Epithelial cell of proximal tubule (primary cell): ENCODE measurements at regions not wholly inside any gene's neighbourhood (a gene's known extent, or its start where the extent isn't known, plus 50 kb on each side); places are given as distances from the start of the nearest gene placed in this dataset.

ENCODE experiments used
- DNase-seq: peaks from one replicate; pipeline ENCODE4 v3.0.0-alpha.2; 2011; ENCODE audit warnings: low read depth
- H3K4me3 ChIP-seq: 2 replicates; pipeline ENCODE4 v1.5.1; 2011; ENCODE audit warnings: low read depth, mild to moderate bottlenecking, low read length
- CTCF ChIP-seq: conservative IDR thresholded peaks from 2 replicates; pipeline ENCODE4 v1.5.1; 2012; ENCODE audit warnings: low read depth, mild to moderate bottlenecking, low read length

- no peak for DNase-seq
- TF ChIP-seq CTCF, result no peak
- H3K4me3 ChIP-seq, result no peak overlapping the region
Measured at GRCh38 chr6:114707081-114707620, 364.3 kb upstream of the HS3ST5 start.

GRCh38 chr6:114690625-114691024 lies 347.8 kb upstream of the HS3ST5 start:
- no peak for TF ChIP-seq CTCF
- H3K4me3 ChIP-seq, result no peak overlapping the region
- DNase-seq, result no peak

- TF ChIP-seq CTCF, result no peak
- DNase-seq, result no peak
- no peak overlapping the region for H3K4me3 ChIP-seq
Measured at GRCh38 chr6:114659513-114659912, 316.7 kb upstream of the HS3ST5 start.

GRCh38 chr6:114651611-114652010 lies 308.8 kb upstream of the HS3ST5 start:
- TF ChIP-seq CTCF, result no peak

GRCh38 chr6:114650891-114651290 lies 308.1 kb upstream of the HS3ST5 start:
- no peak for DNase-seq
- TF ChIP-seq CTCF, result no peak
- no peak overlapping the region for H3K4me3 ChIP-seq

More at GRCh38 chr6:114651611-114652010, 308.8 kb upstream of the HS3ST5 start:
- DNase-seq, result no peak
- H3K4me3 ChIP-seq, result no peak overlapping the region

GRCh38 chr6:114649298-114649697 lies 306.5 kb upstream of the HS3ST5 start:
- TF ChIP-seq CTCF, result no peak
- H3K4me3 ChIP-seq, result no peak overlapping the region
- no peak for DNase-seq

- no peak overlapping the region for H3K4me3 ChIP-seq
- no peak for TF ChIP-seq CTCF
- no peak for DNase-seq
Measured at GRCh38 chr6:114648847-114649246, 306.0 kb upstream of the HS3ST5 start.
